GM12878 (cell line): ENCODE measurements at regions not wholly inside any gene's neighbourhood (a gene's known extent, or its start where the extent isn't known, plus 50 kb on each side); places are given as distances from the start of the nearest gene placed in this dataset.

ENCODE experiments used
- ATAC-seq: fragments of 200-7000 bp; cut with Tn5 transposase; 3 replicates; pipeline ENCODE4 v1.9.1; 2020; ENCODE audit warnings: mild to moderate bottlenecking, moderate library complexity
- BruUV-seq: library from RNA; stranded (reverse); fragments of 400-500 nt; replicated peaks from 2 replicates; lab custom pipeline; 2021; lab: Mats Ljungman, UMichigan
- CTCF ChIA-PET: fragments of 300-600 bp; sonication (Branson Sonifier 250); formaldehyde crosslinking; extraction: SDS; loops from one replicate; lab custom pipeline; 2021; ENCODE audit warnings: inconsistent platforms; lab: Yijun Ruan, JAX
- POLR2A ChIA-PET: fragments of 350-600 bp; formaldehyde crosslinking; extraction: SDS; loops from one replicate; lab custom pipeline; 2021; ENCODE audit warnings: inconsistent platforms; lab: Charles Lee
- RAD21 ChIA-PET: fragments of 300-600 bp; sonication (Branson Sonifier 250); formaldehyde crosslinking; loops from one replicate; lab custom pipeline; 2023; ENCODE audit warnings: antibody characterized with exemption; ENCODE audit not compliant: unreplicated experiment; lab: Charles Lee
- SMC1A ChIA-PET: fragments of 300-600 bp; sonication (Branson Sonifier 250); formaldehyde crosslinking; loops from one replicate; lab custom pipeline; 2023; ENCODE audit not compliant: unreplicated experiment, uncharacterized antibody; lab: Charles Lee
- DNase-seq: peaks from one replicate; pipeline ENCODE4 v3.0.0-alpha.2; 2011; ENCODE audit warnings: low read depth, low spot score
- FAIRE-seq: peaks from 3 replicates; lab custom pipeline; 2011; peaks lifted over from hg19 to GRCh38; lab: Jason Lieb, UNC
- H2AFZ ChIP-seq: 2 replicates; pipeline ENCODE4 v1.6.0; 2011; ENCODE audit warnings: low read depth, low read length, control low read depth; ENCODE audit not compliant: control insufficient read depth
- H3K27ac ChIP-seq: 2 replicates; pipeline ENCODE4 v1.5.1; 2011; ENCODE audit warnings: control low read depth; ENCODE audit not compliant: control insufficient read depth, insufficient read depth
- H3K27me3 ChIP-seq, 2 experiments: replicated peaks in 1 of 2; 2 replicates each; pipeline versions ENCODE4 v1.6.0 to v1.6.1; 2011; ENCODE audit warnings: low read length in 1 of 2; ENCODE audit not compliant: control insufficient read depth in 2 of 2, insufficient read depth in 2 of 2
- H3K36me3 ChIP-seq, 2 experiments: 2 replicates each; pipeline ENCODE4 v1.5.1; 2011; ENCODE audit warnings: low read length in 1 of 2; ENCODE audit not compliant: control insufficient read depth in 2 of 2, insufficient read depth in 2 of 2
- H3K4me1 ChIP-seq: 2 replicates; pipeline ENCODE4 v1.6.1; 2011; ENCODE audit warnings: mild to moderate bottlenecking, low read length, moderate library complexity, mixed read lengths; ENCODE audit not compliant: control insufficient read depth, insufficient read depth
- H3K4me2 ChIP-seq: 2 replicates; pipeline ENCODE4 v1.6.0; 2011; ENCODE audit warnings: control low read depth; ENCODE audit not compliant: control insufficient read depth, insufficient read depth
- H3K4me3 ChIP-seq: fragments of 200-600 bp; sonication (generic); 2 replicates; pipeline ENCODE4 v1.5.1; 2016
- H3K79me2 ChIP-seq: 2 replicates; pipeline ENCODE4 v1.6.0; 2011; ENCODE audit warnings: low read length; ENCODE audit not compliant: control insufficient read depth, insufficient read depth
- H3K9ac ChIP-seq: 2 replicates; pipeline ENCODE4 v1.8.0; 2011; ENCODE audit warnings: low read length, control low read depth, mixed read lengths; ENCODE audit not compliant: control insufficient read depth, insufficient read depth
- H3K9me3 ChIP-seq: replicated peaks from 3 replicates; pipeline ENCODE4 v1.5.1; 2011; ENCODE audit warnings: mild to moderate bottlenecking, low read length; ENCODE audit not compliant: control insufficient read depth, insufficient read depth
- H4K20me1 ChIP-seq: 2 replicates; pipeline ENCODE4 v1.6.0; 2011; ENCODE audit not compliant: control insufficient read depth, insufficient read depth
- ATF3 ChIP-seq: IDR thresholded peaks from 2 replicates; pipeline ENCODE4 v1.6.1; 2011; ENCODE audit warnings: low read depth, mild to moderate bottlenecking, low read length, moderate library complexity, borderline replicate concordance; ENCODE audit errors: extremely low read depth
- BCL11A ChIP-seq: IDR thresholded peaks from 2 replicates; pipeline ENCODE4 v1.6.1; 2011; ENCODE audit warnings: low read depth, low read length
- BCLAF1 ChIP-seq: fragments of 450-650 bp; IDR thresholded peaks from 2 replicates; pipeline ENCODE4 v1.6.1; 2017; ENCODE audit warnings: antibody characterized with exemption, mild to moderate bottlenecking, moderate library complexity
- EGR1 ChIP-seq, 2 experiments: IDR thresholded peaks; 1 replicate in 1 of 2; 2 replicates in 1 of 2; pipeline ENCODE4 v1.6.1; 2011 to 2012; ENCODE audit warnings: low read depth in 2 of 2, low read length in 2 of 2, borderline replicate concordance in 1 of 2, mild to moderate bottlenecking in 1 of 2, moderate library complexity in 1 of 2
- PML ChIP-seq: IDR thresholded peaks from 2 replicates; pipeline ENCODE4 v1.6.1; 2012; ENCODE audit warnings: low read length, inconsistent platforms
- POU2F2 ChIP-seq: IDR thresholded peaks from 3 replicates; pipeline ENCODE4 v1.6.1; 2011; ENCODE audit warnings: low read depth, mild to moderate bottlenecking, low read length, borderline replicate concordance
- SPI1 ChIP-seq: IDR thresholded peaks from 2 replicates; pipeline ENCODE4 v1.6.1; 2011; ENCODE audit warnings: low read depth, mild to moderate bottlenecking, low read length, moderate library complexity, borderline replicate concordance; ENCODE audit not compliant: insufficient read depth
- WRNIP1 ChIP-seq: IDR thresholded peaks from 2 replicates; pipeline ENCODE4 v1.6.1; 2011; ENCODE audit warnings: low read depth, low read length, improper control_type of control experiment, borderline replicate concordance
- ZNF592 ChIP-seq: fragments of 450-650 bp; IDR thresholded peaks from 2 replicates; pipeline ENCODE4 v1.6.1; 2017; ENCODE audit warnings: mild to moderate bottlenecking, moderate library complexity
- ZNF622 ChIP-seq: fragments of 450-650 bp; IDR thresholded peaks from 2 replicates; pipeline ENCODE4 v1.6.1; 2017; ENCODE audit warnings: mild to moderate bottlenecking, inconsistent platforms
- WGBS: methylation state at CpG from one replicate; pipeline ENCODE4 v1.1.6; 2016; ENCODE audit warnings: low lambda C conversion rate; ENCODE audit not compliant: insufficient replicate concordance, insufficient coverage; ENCODE audit errors: missing lambda C conversion rate; 5-methylcytosine and 5-hydroxymethylcytosine counted together
- in situ Hi-C: fragments of 300-500 bp; cut with MboI; formaldehyde crosslinking; loops from 9 replicates; pipeline ENCODE4 v1.14.3; 2018; ENCODE audit warnings: mixed read lengths
- intact Hi-C: fragments of 100-400 bp; cut with micrococcal nuclease; formaldehyde crosslinking; loops from one replicate; pipeline ENCODE4 v1.14.2; 2022; ENCODE audit not compliant: unreplicated experiment

GRCh38 chr6:4320860-4321259 lies 185.5 kb upstream of the ECI2 start:
- RAD21 ChIA-PET: no interaction called here
- CTCF ChIA-PET: no interaction called here
- H3K36me3 ChIP-seq: no peaks in the 10 kb centered on the region
- H3K4me2 ChIP-seq: no peak overlapping the region
- H3K79me2 ChIP-seq: no peaks in the 10 kb centered on the region
- H3K27ac ChIP-seq: no peak overlapping the region
- WGBS: 45% methylated on average over 1 of the region's 1 CpG
- no peaks in the 10 kb centered on the region for H3K4me1 ChIP-seq
- intact Hi-C loops: no loop called here
- no TSS peak for BruUV-seq
- ATAC-seq (no peak), FAIRE-seq (no peak), DNase-seq (no peak)
- no peaks in the 10 kb centered on the region for H3K27me3 ChIP-seq
- H3K9me3 ChIP-seq: no peaks in the 10 kb centered on the region
- SMC1A ChIA-PET: no interaction called here
- no peak overlapping the region for H2AFZ ChIP-seq
- H3K4me3 ChIP-seq: no peak overlapping the region
- no peaks in the 10 kb centered on the region for H4K20me1 ChIP-seq
- in situ Hi-C loops: no loop called here
- H3K9ac ChIP-seq: no peak overlapping the region
- POLR2A ChIA-PET: no interaction called here
- TF ChIP-seq ATF3 (no peak), WRNIP1 (no peak), EGR1 (IDR thresholded peaks at IDR 0.05; ENCODE audit: borderline replicate concordance in 1 of 2, low read depth in 2 of 2, low read length in 2 of 2) (no peak), BCL11A (no peak), SPI1 (no peak), POU2F2 (no peak), PML (no peak)

- no peak overlapping the region for H2AFZ ChIP-seq
- H3K4me1 ChIP-seq: no peaks in the 10 kb centered on the region
- no peak overlapping the region for H3K4me3 ChIP-seq
- in situ Hi-C loops (no loop called here), intact Hi-C loops (no loop called here)
- no peak overlapping the region for H3K4me2 ChIP-seq
- ATAC-seq (no peak), DNase-seq (no peak), FAIRE-seq (no peak)
- POLR2A ChIA-PET: no interaction called here
- no peak overlapping the region for H3K27ac ChIP-seq
- no peaks in the 10 kb centered on the region for H4K20me1 ChIP-seq
- no peaks in the 10 kb centered on the region for H3K36me3 ChIP-seq
- no peaks in the 10 kb centered on the region for H3K9me3 ChIP-seq
- RAD21 ChIA-PET: no interaction called here
- 15% methylated on average over 4 of the region's 4 CpGs for WGBS
- H3K79me2 ChIP-seq: no peaks in the 10 kb centered on the region
- CTCF ChIA-PET: no interaction called here
- no peak overlapping the region for H3K9ac ChIP-seq
- SMC1A ChIA-PET: no interaction called here
- no peaks in the 10 kb centered on the region for H3K27me3 ChIP-seq
- no TSS peak for BruUV-seq
- TF ChIP-seq ZNF592: no peak
- TF ChIP-seq ZNF622: no peak
- TF ChIP-seq BCLAF1: no peak
Measured at GRCh38 chr6:4319981-4320683, 184.8 kb upstream of the ECI2 start.
